B cell (primary cell): ENCODE measurements at regions not wholly inside any gene's neighbourhood (a gene's known extent, or its start where the extent isn't known, plus 50 kb on each side); places are given as distances from the start of the nearest gene placed in this dataset.

ENCODE experiments used
- EZH2 ChIP-seq: IDR thresholded peaks from 2 replicates; pipeline ENCODE4 v1.6.1; 2012; ENCODE audit warnings: borderline replicate concordance, low read depth, mild to moderate bottlenecking, moderate library complexity, low read length; ENCODE audit not compliant: insufficient read depth, poor library complexity, severe bottlenecking
- TF ChIP-seq, protein P1 (sequence below): fragments of 200-600 bp; IDR thresholded peaks from one replicate; pipeline ENCODE4 v1.8.0; 2022; ENCODE audit warnings: antibody characterized with exemption, mild to moderate bottlenecking

DNA sequence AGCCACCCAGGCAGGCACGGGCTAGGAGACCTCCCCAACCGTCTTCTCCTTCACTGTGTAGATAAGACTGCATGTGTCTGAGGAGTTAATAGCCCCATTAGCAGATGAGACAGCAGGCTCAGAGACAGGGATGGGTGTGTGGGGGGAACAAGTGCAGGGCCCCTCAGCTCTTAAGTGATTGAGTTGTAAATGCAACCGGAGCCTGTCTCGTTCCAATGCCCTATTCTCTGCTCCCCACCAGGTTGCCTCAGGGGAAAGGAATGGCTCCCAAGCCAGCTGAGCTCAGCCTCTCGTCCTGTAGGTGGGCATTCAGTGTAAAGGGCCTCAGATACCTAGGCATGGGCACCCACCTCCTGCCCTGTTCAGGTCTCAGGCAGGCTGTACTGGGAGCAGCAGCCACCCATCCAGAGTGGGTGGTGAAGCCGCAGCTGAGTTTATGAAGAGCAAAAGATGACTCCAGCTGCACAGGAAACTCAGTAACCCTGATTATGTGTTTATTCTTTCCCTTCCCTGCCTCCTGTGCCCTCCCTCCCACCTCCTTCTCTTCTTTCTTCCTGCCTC, 87.3 kb downstream of the PJA1 start:
- TF ChIP-seq, protein P1, sequence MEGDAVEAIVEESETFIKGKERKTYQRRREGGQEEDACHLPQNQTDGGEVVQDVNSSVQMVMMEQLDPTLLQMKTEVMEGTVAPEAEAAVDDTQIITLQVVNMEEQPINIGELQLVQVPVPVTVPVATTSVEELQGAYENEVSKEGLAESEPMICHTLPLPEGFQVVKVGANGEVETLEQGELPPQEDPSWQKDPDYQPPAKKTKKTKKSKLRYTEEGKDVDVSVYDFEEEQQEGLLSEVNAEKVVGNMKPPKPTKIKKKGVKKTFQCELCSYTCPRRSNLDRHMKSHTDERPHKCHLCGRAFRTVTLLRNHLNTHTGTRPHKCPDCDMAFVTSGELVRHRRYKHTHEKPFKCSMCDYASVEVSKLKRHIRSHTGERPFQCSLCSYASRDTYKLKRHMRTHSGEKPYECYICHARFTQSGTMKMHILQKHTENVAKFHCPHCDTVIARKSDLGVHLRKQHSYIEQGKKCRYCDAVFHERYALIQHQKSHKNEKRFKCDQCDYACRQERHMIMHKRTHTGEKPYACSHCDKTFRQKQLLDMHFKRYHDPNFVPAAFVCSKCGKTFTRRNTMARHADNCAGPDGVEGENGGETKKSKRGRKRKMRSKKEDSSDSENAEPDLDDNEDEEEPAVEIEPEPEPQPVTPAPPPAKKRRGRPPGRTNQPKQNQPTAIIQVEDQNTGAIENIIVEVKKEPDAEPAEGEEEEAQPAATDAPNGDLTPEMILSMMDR, result no peak
- TF ChIP-seq EZH2, result no peak
